ENCODE measurements at regions not wholly inside any gene's neighbourhood (a gene's known extent, or its start where the extent isn't known, plus 50 kb on each side); places are given as distances from the start of the nearest gene placed in this dataset.

DNA sequence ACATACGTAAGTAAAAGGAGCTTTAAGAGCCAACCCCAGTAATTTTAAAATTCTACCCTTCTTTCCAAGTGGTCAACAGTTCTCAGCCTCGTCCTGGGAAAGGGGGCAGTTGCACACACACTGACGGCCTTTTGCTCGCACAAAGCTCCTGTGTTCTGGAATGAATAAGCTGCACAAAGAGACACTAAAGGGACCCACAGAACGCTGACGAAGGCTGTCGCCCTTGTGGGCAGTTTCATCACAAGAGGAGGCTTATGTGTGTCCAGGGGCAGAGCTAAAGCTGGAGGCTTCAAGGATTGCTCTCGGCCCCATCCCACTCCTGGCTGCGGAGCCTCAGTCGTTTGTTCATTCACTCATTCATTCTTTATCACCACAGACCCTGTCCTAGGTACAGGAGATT lies 67.0 kb upstream of the NEK6 start:
- peaks cover 0 to 2% (median 0%) of the 10 kb centered on the region in 5 donors for H3K9me3 ChIP-seq (ENCODE audit: control insufficient read depth in 5 of 5, low read length in 5 of 5)
- H3K27me3 ChIP-seq (ENCODE audit: control insufficient read depth in 5 of 5, insufficient read depth in 4 of 5, low read length in 5 of 5): peaks cover 0 to 6% (median 3%) of the 10 kb centered on the region in 5 donors
- no peaks in the 10 kb centered on the region for H3K36me3 ChIP-seq (ENCODE audit: control insufficient read depth in 5 of 5, insufficient read depth in 5 of 5, low read length in 5 of 5)
- H3K4me3 ChIP-seq (ENCODE audit: low read depth in 1 of 5, low read length in 5 of 5): no peak overlapping the region
- peak overlapping the region in 1 of 5 donors; percentile 20 for H3K9ac ChIP-seq (ENCODE audit: low read length in 5 of 5)
- H3K27ac ChIP-seq (ENCODE audit: low read depth, low read length): no peak overlapping the region
- H3K4me1 ChIP-seq (ENCODE audit: control insufficient read depth in 5 of 5, insufficient read depth in 5 of 5, low read length in 5 of 5): no peaks in the 10 kb centered on the region

DNA sequence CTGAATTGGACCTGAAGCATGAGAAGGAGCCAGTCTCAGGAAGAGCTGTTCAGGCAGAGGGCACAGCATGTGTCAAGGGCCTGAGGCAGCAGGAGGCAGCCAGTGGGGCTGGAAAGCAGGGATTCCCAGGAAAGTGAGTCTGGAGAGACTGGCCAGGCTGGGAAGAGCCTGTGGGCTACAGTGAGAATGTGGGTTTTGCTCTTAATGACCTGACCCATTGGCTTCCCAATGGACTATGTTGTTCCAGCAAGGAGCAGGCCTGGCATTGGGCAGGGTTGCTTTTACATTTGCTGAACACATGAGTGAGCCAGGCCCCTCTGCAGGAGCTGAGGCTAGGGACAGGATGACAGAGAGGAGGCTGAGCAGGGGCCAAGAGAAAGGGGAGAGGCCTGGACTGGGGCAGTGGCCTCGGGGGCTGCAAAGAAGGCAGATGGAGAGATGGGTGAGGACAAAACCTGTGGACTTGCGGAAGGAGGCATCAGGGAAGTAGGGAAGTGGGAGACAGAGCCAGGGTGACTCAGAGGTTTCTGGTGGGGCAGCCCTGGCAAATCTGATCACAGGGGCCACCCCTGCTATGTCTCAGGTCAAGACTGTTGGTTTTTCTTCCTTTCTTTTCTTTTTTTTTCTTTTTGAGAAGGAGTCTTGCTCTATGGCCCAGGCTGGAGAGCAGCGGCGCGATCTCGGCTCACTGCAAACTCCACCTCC lies 65.9 kb upstream of the NEK6 start:
- H3K27ac ChIP-seq (ENCODE audit: low read depth, low read length): no peak overlapping the region

GRCh38 chr9:124196814-124197176 lies 61.0 kb upstream of the NEK6 start:
- Histone ChIP-seq H3K9ac (ENCODE audit: low read length in 5 of 5) (no peak overlapping the region), H3K9me3 (ENCODE audit: control insufficient read depth in 5 of 5, low read length in 5 of 5) (peaks cover 0 to 13% (median 9%) of the 10 kb centered on the region in 5 donors), H3K4me1 (ENCODE audit: control insufficient read depth in 5 of 5, insufficient read depth in 5 of 5, low read length in 5 of 5) (peaks cover 0 to 10% (median 0%) of the 10 kb centered on the region in 5 donors), H3K36me3 (ENCODE audit: control insufficient read depth in 5 of 5, insufficient read depth in 5 of 5, low read length in 5 of 5) (no peaks in the 10 kb centered on the region), H3K27ac (ENCODE audit: low read depth, low read length) (no peak overlapping the region), H3K4me3 (ENCODE audit: low read depth in 1 of 5, low read length in 5 of 5) (no peak overlapping the region), H3K27me3 (ENCODE audit: control insufficient read depth in 5 of 5, insufficient read depth in 4 of 5, low read length in 5 of 5) (no peaks in the 10 kb centered on the region)

More for the DNA sequence above, 65.9 kb upstream of the NEK6 start:
- Histone ChIP-seq H3K9ac (ENCODE audit: low read length in 5 of 5) (no peak overlapping the region), H3K9me3 (ENCODE audit: control insufficient read depth in 5 of 5, low read length in 5 of 5) (peaks cover 0 to 10% (median 4%) of the 10 kb centered on the region in 5 donors), H3K4me1 (ENCODE audit: control insufficient read depth in 5 of 5, insufficient read depth in 5 of 5, low read length in 5 of 5) (no peaks in the 10 kb centered on the region), H3K27me3 (ENCODE audit: control insufficient read depth in 5 of 5, insufficient read depth in 4 of 5, low read length in 5 of 5) (peaks cover 0 to 6% (median 0%) of the 10 kb centered on the region in 5 donors), H3K36me3 (ENCODE audit: control insufficient read depth in 5 of 5, insufficient read depth in 5 of 5, low read length in 5 of 5) (no peaks in the 10 kb centered on the region), H3K4me3 (ENCODE audit: low read depth in 1 of 5, low read length in 5 of 5) (no peak overlapping the region)

- Histone ChIP-seq H3K27me3 (ENCODE audit: control insufficient read depth in 5 of 5, insufficient read depth in 4 of 5, low read length in 5 of 5) (no peaks in the 10 kb centered on the region), H3K9ac (ENCODE audit: low read length in 5 of 5) (no peak overlapping the region), H3K9me3 (ENCODE audit: control insufficient read depth in 5 of 5, low read length in 5 of 5) (peaks cover 0 to 13% (median 9%) of the 10 kb centered on the region in 5 donors), H3K4me1 (ENCODE audit: control insufficient read depth in 5 of 5, insufficient read depth in 5 of 5, low read length in 5 of 5) (peaks cover 0 to 10% (median 0%) of the 10 kb centered on the region in 5 donors), H3K27ac (ENCODE audit: low read depth, low read length) (no peak overlapping the region), H3K36me3 (ENCODE audit: control insufficient read depth in 5 of 5, insufficient read depth in 5 of 5, low read length in 5 of 5) (no peaks in the 10 kb centered on the region), H3K4me3 (ENCODE audit: low read depth in 1 of 5, low read length in 5 of 5) (no peak overlapping the region)
Measured at GRCh38 chr9:124197177-124198095, 60.3 kb upstream of the NEK6 start.

- Histone ChIP-seq H3K9ac (ENCODE audit: low read length in 5 of 5) (no peak overlapping the region), H3K36me3 (ENCODE audit: control insufficient read depth in 5 of 5, insufficient read depth in 5 of 5, low read length in 5 of 5) (no peaks in the 10 kb centered on the region), H3K4me3 (ENCODE audit: low read depth in 1 of 5, low read length in 5 of 5) (no peak overlapping the region), H3K27ac (ENCODE audit: low read depth, low read length) (no peak overlapping the region), H3K4me1 (ENCODE audit: control insufficient read depth in 5 of 5, insufficient read depth in 5 of 5, low read length in 5 of 5) (peaks cover 0 to 15% (median 4%) of the 10 kb centered on the region in 5 donors), H3K9me3 (ENCODE audit: control insufficient read depth in 5 of 5, low read length in 5 of 5) (peaks cover 0 to 13% (median 9%) of the 10 kb centered on the region in 5 donors), H3K27me3 (ENCODE audit: control insufficient read depth in 5 of 5, insufficient read depth in 4 of 5, low read length in 5 of 5) (no peaks in the 10 kb centered on the region)
Measured at GRCh38 chr9:124198331-124198730, 59.4 kb upstream of the NEK6 start.

- no peak overlapping the region for H3K27ac ChIP-seq (ENCODE audit: low read depth, low read length)
- H3K9ac ChIP-seq (ENCODE audit: low read length in 5 of 5): no peak overlapping the region
- no peaks in the 10 kb centered on the region for H3K27me3 ChIP-seq (ENCODE audit: control insufficient read depth in 5 of 5, insufficient read depth in 4 of 5, low read length in 5 of 5)
- peaks cover 0 to 15% (median 5%) of the 10 kb centered on the region in 5 donors for H3K4me1 ChIP-seq (ENCODE audit: control insufficient read depth in 5 of 5, insufficient read depth in 5 of 5, low read length in 5 of 5)
- H3K4me3 ChIP-seq (ENCODE audit: low read depth in 1 of 5, low read length in 5 of 5): no peak overlapping the region
- H3K36me3 ChIP-seq (ENCODE audit: control insufficient read depth in 5 of 5, insufficient read depth in 5 of 5, low read length in 5 of 5): no peaks in the 10 kb centered on the region
- peaks cover 0 to 13% (median 9%) of the 10 kb centered on the region in 5 donors for H3K9me3 ChIP-seq (ENCODE audit: control insufficient read depth in 5 of 5, low read length in 5 of 5)
Measured at GRCh38 chr9:124198948-124199347, 58.8 kb upstream of the NEK6 start.

- no peaks in the 10 kb centered on the region for H3K36me3 ChIP-seq (ENCODE audit: control insufficient read depth in 5 of 5, insufficient read depth in 5 of 5, low read length in 5 of 5)
- no peak overlapping the region for H3K4me3 ChIP-seq (ENCODE audit: low read depth in 1 of 5, low read length in 5 of 5)
- H3K4me1 ChIP-seq (ENCODE audit: control insufficient read depth in 5 of 5, insufficient read depth in 5 of 5, low read length in 5 of 5): peaks cover 0 to 15% (median 5%) of the 10 kb centered on the region in 5 donors
- H3K27me3 ChIP-seq (ENCODE audit: control insufficient read depth in 5 of 5, insufficient read depth in 4 of 5, low read length in 5 of 5): no peaks in the 10 kb centered on the region
- H3K27ac ChIP-seq (ENCODE audit: low read depth, low read length): no peak overlapping the region
- no peak overlapping the region for H3K9ac ChIP-seq (ENCODE audit: low read length in 5 of 5)
- peaks cover 0 to 13% (median 9%) of the 10 kb centered on the region in 5 donors for H3K9me3 ChIP-seq (ENCODE audit: control insufficient read depth in 5 of 5, low read length in 5 of 5)
Measured at GRCh38 chr9:124199474-124199873, 58.3 kb upstream of the NEK6 start.

- no peak overlapping the region for H3K9ac ChIP-seq (ENCODE audit: low read length in 5 of 5)
- no peaks in the 10 kb centered on the region for H3K36me3 ChIP-seq (ENCODE audit: control insufficient read depth in 5 of 5, insufficient read depth in 5 of 5, low read length in 5 of 5)
- no peak overlapping the region for H3K27ac ChIP-seq (ENCODE audit: low read depth, low read length)
- H3K4me1 ChIP-seq (ENCODE audit: control insufficient read depth in 5 of 5, insufficient read depth in 5 of 5, low read length in 5 of 5): peaks cover 0 to 15% (median 6%) of the 10 kb centered on the region in 5 donors
- no peaks in the 10 kb centered on the region for H3K27me3 ChIP-seq (ENCODE audit: control insufficient read depth in 5 of 5, insufficient read depth in 4 of 5, low read length in 5 of 5)
- peak overlapping the region in 1 of 5 donors; percentile 7 for H3K4me3 ChIP-seq (ENCODE audit: low read depth in 1 of 5, low read length in 5 of 5)
- no peaks in the 10 kb centered on the region for H3K9me3 ChIP-seq (ENCODE audit: control insufficient read depth in 5 of 5, low read length in 5 of 5)
Measured at GRCh38 chr9:124202447-124202971, 55.2 kb upstream of the NEK6 start.

DNA sequence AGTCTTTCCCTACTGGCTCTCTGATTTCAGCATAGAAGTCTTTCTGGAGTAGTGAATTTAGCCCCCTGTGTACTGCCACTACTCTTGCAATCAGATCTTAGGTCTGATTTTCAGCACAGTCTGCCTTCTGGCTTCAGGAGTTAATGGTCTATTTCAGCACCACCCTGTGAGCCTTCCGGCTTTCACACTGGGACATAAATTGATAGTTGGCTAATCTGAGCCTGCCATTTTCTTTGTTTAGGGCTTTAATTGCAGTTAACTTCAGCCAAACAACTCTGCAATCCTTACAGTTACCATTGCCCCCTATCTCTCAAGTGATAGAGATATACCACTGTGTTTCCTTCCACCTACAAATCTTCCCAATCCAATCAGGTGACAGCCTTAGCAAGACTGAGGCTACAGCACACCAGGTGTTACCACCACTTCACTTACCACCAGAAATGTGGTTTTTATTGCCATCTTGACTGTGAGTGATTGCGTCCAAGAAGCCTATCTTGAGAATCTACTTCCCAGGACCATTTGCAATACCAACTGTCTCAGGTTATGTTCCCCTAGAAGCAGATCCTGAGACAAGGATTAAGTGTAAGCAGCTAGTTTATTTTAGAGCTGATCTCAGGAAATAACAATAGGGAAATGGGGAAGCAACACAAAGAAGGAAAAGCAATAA lies 51.9 kb upstream of the NEK6 start:
- Histone ChIP-seq H3K27me3 (ENCODE audit: control insufficient read depth in 5 of 5, insufficient read depth in 4 of 5, low read length in 5 of 5) (no peaks in the 10 kb centered on the region), H3K4me1 (ENCODE audit: control insufficient read depth in 5 of 5, insufficient read depth in 5 of 5, low read length in 5 of 5) (peaks cover 0 to 15% (median 5%) of the 10 kb centered on the region in 5 donors), H3K9ac (ENCODE audit: low read length in 5 of 5) (no peak overlapping the region), H3K9me3 (ENCODE audit: control insufficient read depth in 5 of 5, low read length in 5 of 5) (no peaks in the 10 kb centered on the region), H3K27ac (ENCODE audit: low read depth, low read length) (no peak overlapping the region), H3K4me3 (ENCODE audit: low read depth in 1 of 5, low read length in 5 of 5) (no peak overlapping the region), H3K36me3 (ENCODE audit: control insufficient read depth in 5 of 5, insufficient read depth in 5 of 5, low read length in 5 of 5) (no peaks in the 10 kb centered on the region)
